OCI-LY7 (cell line): ENCODE measurements at regions not wholly inside any gene's neighbourhood (a gene's known extent, or its start where the extent isn't known, plus 50 kb on each side); places are given as distances from the start of the nearest gene placed in this dataset.

ENCODE experiments used
- EZH2phosphoT487 ChIP-seq: fragments of 200-600 bp; sonication (generic); IDR thresholded peaks from 2 replicates; pipeline ENCODE4 v1.6.1; 2018; ENCODE audit warnings: low read depth, borderline replicate concordance, mild to moderate bottlenecking, mixed run types, antibody characterized with exemption, low read length, moderate library complexity, mixed read lengths
- TF ChIP-seq, protein P1 (sequence below): fragments of 200-600 bp; sonication (generic); conservative IDR thresholded peaks from 2 replicates; pipeline ENCODE4 v1.5.1; 2014; ENCODE audit warnings: mild to moderate bottlenecking, antibody characterized with exemption, low read length, moderate library complexity, mixed read lengths

GRCh38 chr6:92566632-92567031 is 852.7 kb downstream of the EPHA7 start:
- TF ChIP-seq, protein P1, sequence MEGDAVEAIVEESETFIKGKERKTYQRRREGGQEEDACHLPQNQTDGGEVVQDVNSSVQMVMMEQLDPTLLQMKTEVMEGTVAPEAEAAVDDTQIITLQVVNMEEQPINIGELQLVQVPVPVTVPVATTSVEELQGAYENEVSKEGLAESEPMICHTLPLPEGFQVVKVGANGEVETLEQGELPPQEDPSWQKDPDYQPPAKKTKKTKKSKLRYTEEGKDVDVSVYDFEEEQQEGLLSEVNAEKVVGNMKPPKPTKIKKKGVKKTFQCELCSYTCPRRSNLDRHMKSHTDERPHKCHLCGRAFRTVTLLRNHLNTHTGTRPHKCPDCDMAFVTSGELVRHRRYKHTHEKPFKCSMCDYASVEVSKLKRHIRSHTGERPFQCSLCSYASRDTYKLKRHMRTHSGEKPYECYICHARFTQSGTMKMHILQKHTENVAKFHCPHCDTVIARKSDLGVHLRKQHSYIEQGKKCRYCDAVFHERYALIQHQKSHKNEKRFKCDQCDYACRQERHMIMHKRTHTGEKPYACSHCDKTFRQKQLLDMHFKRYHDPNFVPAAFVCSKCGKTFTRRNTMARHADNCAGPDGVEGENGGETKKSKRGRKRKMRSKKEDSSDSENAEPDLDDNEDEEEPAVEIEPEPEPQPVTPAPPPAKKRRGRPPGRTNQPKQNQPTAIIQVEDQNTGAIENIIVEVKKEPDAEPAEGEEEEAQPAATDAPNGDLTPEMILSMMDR, result no peak
- no peak for TF ChIP-seq EZH2phosphoT487
